H9 (cell line): ENCODE measurements at regions not wholly inside any gene's neighbourhood (a gene's known extent, or its start where the extent isn't known, plus 50 kb on each side); places are given as distances from the start of the nearest gene placed in this dataset.

Experiments
- DNase-seq: peaks from one replicate; pipeline ENCODE4 v3.0.0-alpha.2; 2017
- H2AFZ ChIP-seq: one replicate; pipeline ENCODE4 v1.6.1; 2013; ENCODE audit warnings: mild to moderate bottlenecking, low read length, control low read depth, moderate library complexity
- H2AK5ac ChIP-seq: 2 replicates; pipeline ENCODE4 v1.6.1; 2013; ENCODE audit warnings: low read length, control low read depth, mixed read lengths; ENCODE audit not compliant: insufficient read length
- H2BK120ac ChIP-seq: one replicate; pipeline ENCODE4 v1.6.1; 2013; ENCODE audit warnings: low read depth, mild to moderate bottlenecking, low read length, control low read depth, inconsistent platforms; ENCODE audit not compliant: poor library complexity, severe bottlenecking
- H2BK12ac ChIP-seq: 2 replicates; pipeline ENCODE4 v1.6.1; 2013; ENCODE audit warnings: low read length, control low read depth, mixed read lengths, low read depth; ENCODE audit not compliant: insufficient read length
- H2BK15ac ChIP-seq: 2 replicates; pipeline ENCODE4 v1.6.1; 2013; ENCODE audit warnings: low read depth, low read length, control low read depth
- H2BK20ac ChIP-seq: one replicate; pipeline ENCODE4 v1.6.1; 2013; ENCODE audit warnings: low read depth, mild to moderate bottlenecking, low read length, control low read depth, inconsistent platforms; ENCODE audit not compliant: poor library complexity, severe bottlenecking
- H2BK5ac ChIP-seq: 2 replicates; pipeline ENCODE4 v1.6.1; 2013; ENCODE audit warnings: low read length, control low read depth, mixed read lengths; ENCODE audit not compliant: insufficient read length
- H3K14ac ChIP-seq: 2 replicates; pipeline ENCODE4 v1.6.1; 2013; ENCODE audit warnings: low read length, control low read depth; ENCODE audit not compliant: insufficient read depth
- H3K18ac ChIP-seq: 2 replicates; pipeline ENCODE4 v1.6.1; 2013; ENCODE audit warnings: low read depth, mild to moderate bottlenecking, mixed read lengths, low read length, control low read depth; ENCODE audit not compliant: insufficient read length
- H3K23ac ChIP-seq: 2 replicates; pipeline ENCODE4 v1.6.1; 2013; ENCODE audit warnings: low read length, control low read depth, mixed read lengths, low read depth; ENCODE audit not compliant: insufficient read length
- H3K23me2 ChIP-seq: 2 replicates; pipeline ENCODE4 v1.6.1; 2013; ENCODE audit warnings: low read depth, mild to moderate bottlenecking, mixed read lengths, low read length, control low read depth; ENCODE audit not compliant: insufficient read length, poor library complexity, severe bottlenecking
- H3K27ac ChIP-seq: 2 replicates; pipeline ENCODE4 v1.5.1; 2013; ENCODE audit warnings: low read length, control low read depth, mixed read lengths, low read depth; ENCODE audit not compliant: insufficient read length
- H3K27me3 ChIP-seq: 2 replicates; pipeline ENCODE4 v1.6.1; 2013; ENCODE audit warnings: low read length, control low read depth, inconsistent platforms; ENCODE audit not compliant: insufficient read depth
- H3K4ac ChIP-seq: 2 replicates; pipeline ENCODE4 v1.6.1; 2013; ENCODE audit warnings: low read depth, mild to moderate bottlenecking, control low read depth, inconsistent platforms, low read length, moderate library complexity
- H3K4me1 ChIP-seq: 2 replicates; pipeline ENCODE4 v1.6.1; 2013; ENCODE audit warnings: low read length, control low read depth, inconsistent platforms; ENCODE audit not compliant: insufficient read depth
- H3K4me2 ChIP-seq: 2 replicates; pipeline ENCODE4 v1.6.1; 2013; ENCODE audit warnings: low read length, control low read depth, mixed read lengths; ENCODE audit not compliant: insufficient read length, insufficient read depth
- H3K56ac ChIP-seq: 2 replicates; pipeline ENCODE4 v1.6.1; 2013; ENCODE audit warnings: low read depth, mild to moderate bottlenecking, mixed read lengths, low read length, control low read depth; ENCODE audit not compliant: insufficient read length
- H3K79me1 ChIP-seq: 2 replicates; pipeline ENCODE4 v1.6.1; 2013; ENCODE audit warnings: low read depth, mild to moderate bottlenecking, moderate library complexity, low read length, control low read depth, inconsistent platforms; ENCODE audit not compliant: insufficient read depth, poor library complexity, severe bottlenecking
- H3K79me2 ChIP-seq: 2 replicates; pipeline ENCODE4 v1.6.1; 2013; ENCODE audit warnings: low read length, control low read depth, inconsistent platforms; ENCODE audit not compliant: insufficient read depth
- H3K9ac ChIP-seq: 2 replicates; pipeline ENCODE4 v1.6.1; 2013; ENCODE audit warnings: low read length, control low read depth, mixed read lengths; ENCODE audit not compliant: insufficient read length; ENCODE audit errors: extremely low read depth
- H3K9me3 ChIP-seq: one replicate; pipeline ENCODE4 v1.6.1; 2013; ENCODE audit warnings: low read depth, low read length, inconsistent platforms; ENCODE audit not compliant: control insufficient read depth
- H3T11ph ChIP-seq: one replicate; pipeline ENCODE4 v1.6.1; 2013; ENCODE audit warnings: mild to moderate bottlenecking, low read length, control low read depth, inconsistent platforms
- H4K20me1 ChIP-seq: one replicate; pipeline ENCODE4 v1.6.1; 2013; ENCODE audit not compliant: control insufficient read depth, insufficient read length, insufficient read depth
- H4K5ac ChIP-seq: 2 replicates; pipeline ENCODE4 v1.6.1; 2013; ENCODE audit warnings: low read depth, mild to moderate bottlenecking, mixed read lengths, low read length, control low read depth; ENCODE audit not compliant: insufficient read length
- H4K8ac ChIP-seq: replicated peaks from 2 replicates; pipeline ENCODE4 v1.6.1; 2013; ENCODE audit warnings: low read length, control low read depth, mixed read lengths, low read depth; ENCODE audit not compliant: insufficient read length
- H4K91ac ChIP-seq: 2 replicates; pipeline ENCODE4 v1.6.1; 2013; ENCODE audit warnings: low read depth, mild to moderate bottlenecking, moderate library complexity, mixed read lengths, low read length, control low read depth; ENCODE audit not compliant: insufficient read length
- H3K27ac Mint-ChIP-seq, 3 experiments: 2 replicates in 2 of 3; 3 replicates in 1 of 3; pipeline ENCODE4 v1.8.0; 2020 to 2021; ENCODE audit warnings: mixed read lengths in 3 of 3, mild to moderate bottlenecking in 1 of 3, moderate library complexity in 1 of 3
- H3K27me3 Mint-ChIP-seq: 2 replicates; pipeline ENCODE4 v1.8.0; 2021; ENCODE audit warnings: low read depth, mild to moderate bottlenecking, moderate library complexity, mixed read lengths
- H3K36me3 Mint-ChIP-seq, 3 experiments: 2 replicates in 2 of 3; 3 replicates in 1 of 3; pipeline ENCODE4 v1.8.0; 2020 to 2021; ENCODE audit warnings: low read depth in 3 of 3, mixed read lengths in 3 of 3; ENCODE audit not compliant: insufficient read depth in 1 of 3
- H3K4me1 Mint-ChIP-seq, 2 experiments: 2 replicates each; pipeline ENCODE4 v1.8.0; 2020; ENCODE audit warnings: mixed read lengths in 2 of 2
- H3K4me3 Mint-ChIP-seq, 2 experiments: 2 replicates in 1 of 2; 3 replicates in 1 of 2; pipeline ENCODE4 v1.8.0; 2020 to 2021; ENCODE audit warnings: mild to moderate bottlenecking in 2 of 2, mixed read lengths in 2 of 2, moderate library complexity in 1 of 2
- H3K9me3 Mint-ChIP-seq, 2 experiments: 2 replicates in 1 of 2; 3 replicates in 1 of 2; pipeline ENCODE4 v1.8.0; 2020; ENCODE audit warnings: mild to moderate bottlenecking in 2 of 2, mixed read lengths in 2 of 2, moderate library complexity in 1 of 2
- CTCF ChIP-seq: fragments of 200-600 bp; sonication (generic); conservative IDR thresholded peaks from 3 replicates; pipeline ENCODE4 v1.8.0; 2021; ENCODE audit warnings: antibody characterized with exemption, mild to moderate bottlenecking
- WGBS: extraction: QIAGEN DNeasy Blood & Tissue Kit; methylation state at CpG from one replicate; pipeline ENCODE4 v1.1.7; 2013; ENCODE audit warnings: missing lambda C conversion rate, low lambda C conversion rate, mixed read lengths; ENCODE audit not compliant: insufficient read length; ENCODE audit errors: extremely low coverage; 5-methylcytosine and 5-hydroxymethylcytosine counted together

GRCh38 chr2:58899692-58900091, 658.6 kb upstream of the FANCL start:
- Histone ChIP-seq H3K9ac (no peak overlapping the region), H3K79me1 (no peaks in the 10 kb centered on the region), H2BK120ac (no peak overlapping the region), H2AFZ (no peak overlapping the region), H3K4ac (no peak overlapping the region), H3K27me3 (no peaks in the 10 kb centered on the region), H4K91ac (no peak overlapping the region), H3K9me3 (no peaks in the 10 kb centered on the region), H3K27ac (no peak overlapping the region), H3T11ph (no peak overlapping the region), H4K8ac (no peak overlapping the region), H4K20me1 (no peaks in the 10 kb centered on the region), H3K23me2 (no peaks in the 10 kb centered on the region), H2BK20ac (no peak overlapping the region), H3K56ac (no peak overlapping the region), H3K4me1 (no peaks in the 10 kb centered on the region), H2BK5ac (no peak overlapping the region), H3K14ac (no peak overlapping the region), H3K23ac (no peak overlapping the region), H3K4me2 (no peak overlapping the region), H3K79me2 (no peaks in the 10 kb centered on the region), H3K18ac (no peak overlapping the region), H2BK15ac (no peak overlapping the region), H4K5ac (no peak overlapping the region), H2BK12ac (no peak overlapping the region), H2AK5ac (no peak overlapping the region)
- Mint-ChIP-seq H3K27ac (no peak overlapping the region), H3K36me3 (no peaks in the 10 kb centered on the region), H3K4me1 (no peaks in the 10 kb centered on the region), H3K9me3 (no peaks in the 10 kb centered on the region), H3K4me3 (no peak overlapping the region), H3K27me3 (no peaks in the 10 kb centered on the region)
- no peak for DNase-seq
- WGBS = no CpG with 5 or more reads among the region's 6 CpGs
- no peak for TF ChIP-seq CTCF
